MCF 10A (cell line): ENCODE measurements at regions not wholly inside any gene's neighbourhood (a gene's known extent, or its start where the extent isn't known, plus 50 kb on each side); places are given as distances from the start of the nearest gene placed in this dataset.

Source experiments
- BruUV-seq: library from RNA; stranded (reverse); fragments of 400-500 nt; replicated peaks from 2 replicates; lab custom pipeline; 2021; lab: Mats Ljungman, UMichigan
- CTCF ChIA-PET: fragments of 300-600 bp; sonication (Branson Sonifier 250); formaldehyde crosslinking; extraction: SDS; loops from one replicate; lab custom pipeline; 2021; ENCODE audit warnings: antibody characterized with exemption, inconsistent platforms; lab: Yijun Ruan, JAX
- POLR2A ChIA-PET: fragments of 300-600, 350-650 bp; sonication (Branson Sonifier 250); formaldehyde crosslinking; extraction: SDS; loops from one replicate; lab custom pipeline; 2020; ENCODE audit warnings: antibody characterized with exemption, inconsistent platforms; lab: Yijun Ruan, JAX
- DNase-seq: peaks from one replicate; pipeline ENCODE4 v3.0.0-alpha.2; 2018; ENCODE audit not compliant: unreplicated experiment
- H3K27ac Mint-ChIP-seq: one replicate; pipeline ENCODE4 v1.8.0; 2022; ENCODE audit warnings: mild to moderate bottlenecking, low read depth, mixed read lengths; ENCODE audit not compliant: unreplicated experiment
- H3K27me3 Mint-ChIP-seq: one replicate; pipeline ENCODE4 v1.8.0; 2022; ENCODE audit warnings: mixed read lengths; ENCODE audit not compliant: insufficient read depth, unreplicated experiment
- H3K36me3 Mint-ChIP-seq: one replicate; pipeline ENCODE4 v1.8.0; 2022; ENCODE audit warnings: mild to moderate bottlenecking, moderate library complexity, mixed read lengths; ENCODE audit not compliant: insufficient read depth, unreplicated experiment
- H3K4me1 Mint-ChIP-seq: one replicate; pipeline ENCODE4 v1.8.0; 2022; ENCODE audit warnings: mixed read lengths; ENCODE audit not compliant: insufficient read depth, unreplicated experiment
- H3K4me3 Mint-ChIP-seq: one replicate; pipeline ENCODE4 v1.8.0; 2022; ENCODE audit warnings: mild to moderate bottlenecking, moderate library complexity, mixed read lengths; ENCODE audit not compliant: unreplicated experiment
- H3K9me3 Mint-ChIP-seq: one replicate; pipeline ENCODE4 v1.8.0; 2022; ENCODE audit warnings: mixed read lengths; ENCODE audit not compliant: unreplicated experiment
- intact Hi-C: fragments of 100-400 bp; cut with micrococcal nuclease; formaldehyde crosslinking; loops from 2 replicates; pipeline ENCODE4 v1.14.1; 2022
- TF ChIP-seq, protein P1 (sequence below): fragments of 200-600 bp; IDR thresholded peaks from one replicate; pipeline ENCODE4 v1.8.0; 2022; ENCODE audit warnings: antibody characterized with exemption, mild to moderate bottlenecking; ENCODE audit not compliant: unreplicated experiment

DNA sequence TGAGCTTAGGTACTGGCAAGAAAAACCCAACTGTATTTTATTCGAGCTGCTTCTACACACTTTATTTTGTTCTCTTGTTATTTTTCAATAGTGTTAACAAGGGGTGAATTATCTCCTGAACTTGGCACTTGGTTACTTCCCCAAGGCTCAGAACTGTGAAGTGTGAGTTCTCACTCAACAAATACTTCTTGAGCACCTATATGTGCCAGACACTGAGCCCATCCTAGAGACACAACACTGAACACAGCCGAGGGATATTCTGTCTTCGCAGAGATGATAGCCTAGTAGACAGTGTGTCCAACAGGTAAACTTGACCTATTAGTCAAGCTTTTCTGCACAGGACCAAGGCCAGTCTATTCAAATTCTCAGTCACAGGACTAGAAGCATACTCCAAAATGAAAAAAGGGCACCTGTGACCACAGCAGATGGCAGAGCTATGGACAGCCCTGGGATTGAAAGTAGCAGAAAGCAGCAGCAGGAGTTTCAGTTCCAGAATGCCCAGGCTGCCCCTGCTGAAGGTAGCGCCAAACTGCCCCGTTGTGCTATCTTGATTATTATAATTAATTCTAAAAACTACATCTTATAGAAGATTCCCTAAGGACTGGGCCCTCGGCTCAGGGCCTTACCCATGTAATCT lies 77.8 kb upstream of the TAB2 start:
- BruUV-seq, result no TSS peak
- H3K27me3 Mint-ChIP-seq, result no peaks in the 10 kb centered on the region
- intact Hi-C loops, result no loop called here
- CTCF ChIA-PET, result interaction anchor here (0.8 to 0.9 kb wide), 2 partner anchors 12 to 193 kb away, joined by 3 to 6 read pairs; no protein-coding TSS in a partner anchor
- TF ChIP-seq, protein P1, sequence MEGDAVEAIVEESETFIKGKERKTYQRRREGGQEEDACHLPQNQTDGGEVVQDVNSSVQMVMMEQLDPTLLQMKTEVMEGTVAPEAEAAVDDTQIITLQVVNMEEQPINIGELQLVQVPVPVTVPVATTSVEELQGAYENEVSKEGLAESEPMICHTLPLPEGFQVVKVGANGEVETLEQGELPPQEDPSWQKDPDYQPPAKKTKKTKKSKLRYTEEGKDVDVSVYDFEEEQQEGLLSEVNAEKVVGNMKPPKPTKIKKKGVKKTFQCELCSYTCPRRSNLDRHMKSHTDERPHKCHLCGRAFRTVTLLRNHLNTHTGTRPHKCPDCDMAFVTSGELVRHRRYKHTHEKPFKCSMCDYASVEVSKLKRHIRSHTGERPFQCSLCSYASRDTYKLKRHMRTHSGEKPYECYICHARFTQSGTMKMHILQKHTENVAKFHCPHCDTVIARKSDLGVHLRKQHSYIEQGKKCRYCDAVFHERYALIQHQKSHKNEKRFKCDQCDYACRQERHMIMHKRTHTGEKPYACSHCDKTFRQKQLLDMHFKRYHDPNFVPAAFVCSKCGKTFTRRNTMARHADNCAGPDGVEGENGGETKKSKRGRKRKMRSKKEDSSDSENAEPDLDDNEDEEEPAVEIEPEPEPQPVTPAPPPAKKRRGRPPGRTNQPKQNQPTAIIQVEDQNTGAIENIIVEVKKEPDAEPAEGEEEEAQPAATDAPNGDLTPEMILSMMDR, result no peak
- H3K4me3 Mint-ChIP-seq, result no peak overlapping the region
- H3K4me1 Mint-ChIP-seq, result peaks cover 14% of the 10 kb centered on the region
- POLR2A ChIA-PET, result no interaction called here
- H3K9me3 Mint-ChIP-seq, result no peaks in the 10 kb centered on the region
- DNase-seq, result no peak
- no peak overlapping the region for H3K27ac Mint-ChIP-seq
- H3K36me3 Mint-ChIP-seq, result no peaks in the 10 kb centered on the region

DNA sequence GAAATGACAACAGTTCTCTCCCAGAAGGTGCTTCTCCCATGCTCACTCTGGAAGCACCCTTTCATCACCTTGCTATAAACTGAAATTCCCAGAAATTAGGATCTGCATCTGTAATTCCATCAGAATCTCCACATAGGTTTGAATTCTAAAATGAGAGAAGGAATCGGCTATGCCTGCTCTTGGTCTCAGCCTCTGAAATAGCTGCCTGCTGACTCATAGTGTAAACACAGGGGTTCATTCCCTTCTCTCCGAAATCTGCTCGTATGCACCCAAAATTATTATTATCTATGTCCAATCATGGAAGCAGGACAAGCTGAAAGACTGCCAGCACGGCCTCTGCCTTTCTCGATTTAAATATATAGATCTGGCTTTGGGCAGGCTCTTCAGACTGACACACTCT lies 74.6 kb upstream of the TAB2 start:
- H3K4me3 Mint-ChIP-seq, result no peak overlapping the region
- H3K36me3 Mint-ChIP-seq, result no peaks in the 10 kb centered on the region
- H3K27me3 Mint-ChIP-seq, result no peaks in the 10 kb centered on the region
- H3K27ac Mint-ChIP-seq, result no peak overlapping the region
- peak; percentile 25 for DNase-seq
- ChIA-PET CTCF (interaction anchor here (0.7 kb wide), 1 partner anchor 93 kb away, joined by 4 read pairs; no protein-coding TSS in a partner anchor), POLR2A (interaction anchor here (0.5 kb wide), 1 partner anchor 8 kb away, joined by 3 read pairs; no protein-coding TSS in a partner anchor)
- no peaks in the 10 kb centered on the region for H3K9me3 Mint-ChIP-seq
- no TSS peak for BruUV-seq
- intact Hi-C loops, result no loop called here
- TF ChIP-seq, protein P1, result no peak
- H3K4me1 Mint-ChIP-seq, result no peaks in the 10 kb centered on the region

DNA sequence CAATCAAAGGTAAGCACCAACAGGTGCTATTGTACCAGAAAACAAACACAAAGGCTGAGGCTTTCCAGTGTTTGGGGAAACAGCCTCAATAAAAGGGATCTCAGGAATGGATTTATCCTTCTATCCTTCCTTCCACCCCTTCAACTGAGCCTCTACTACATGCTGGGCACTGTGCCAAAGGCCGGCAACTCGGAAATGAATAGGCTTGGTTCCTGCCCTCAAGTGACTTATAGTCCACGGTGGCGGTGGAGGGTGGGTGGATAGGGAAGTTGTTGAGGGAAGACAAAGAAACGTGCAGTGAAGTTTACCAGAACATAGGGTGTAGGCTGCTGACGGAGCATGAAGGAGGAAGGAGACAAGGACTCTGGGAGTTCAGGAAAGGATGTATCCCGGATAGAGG lies 73.4 kb upstream of the TAB2 start:
- Mint-ChIP-seq H3K36me3 (peaks cover 4% of the 10 kb centered on the region), H3K9me3 (no peaks in the 10 kb centered on the region), H3K27ac (no peak overlapping the region), H3K27me3 (no peaks in the 10 kb centered on the region), H3K4me1 (peaks cover 12% of the 10 kb centered on the region), H3K4me3 (no peak overlapping the region)
- intact Hi-C loops, result no loop called here
- BruUV-seq, result no TSS peak
- CTCF ChIA-PET, result no interaction called here
- POLR2A ChIA-PET, result no interaction called here
- TF ChIP-seq, protein P1, result no peak
- no peak for DNase-seq

DNA sequence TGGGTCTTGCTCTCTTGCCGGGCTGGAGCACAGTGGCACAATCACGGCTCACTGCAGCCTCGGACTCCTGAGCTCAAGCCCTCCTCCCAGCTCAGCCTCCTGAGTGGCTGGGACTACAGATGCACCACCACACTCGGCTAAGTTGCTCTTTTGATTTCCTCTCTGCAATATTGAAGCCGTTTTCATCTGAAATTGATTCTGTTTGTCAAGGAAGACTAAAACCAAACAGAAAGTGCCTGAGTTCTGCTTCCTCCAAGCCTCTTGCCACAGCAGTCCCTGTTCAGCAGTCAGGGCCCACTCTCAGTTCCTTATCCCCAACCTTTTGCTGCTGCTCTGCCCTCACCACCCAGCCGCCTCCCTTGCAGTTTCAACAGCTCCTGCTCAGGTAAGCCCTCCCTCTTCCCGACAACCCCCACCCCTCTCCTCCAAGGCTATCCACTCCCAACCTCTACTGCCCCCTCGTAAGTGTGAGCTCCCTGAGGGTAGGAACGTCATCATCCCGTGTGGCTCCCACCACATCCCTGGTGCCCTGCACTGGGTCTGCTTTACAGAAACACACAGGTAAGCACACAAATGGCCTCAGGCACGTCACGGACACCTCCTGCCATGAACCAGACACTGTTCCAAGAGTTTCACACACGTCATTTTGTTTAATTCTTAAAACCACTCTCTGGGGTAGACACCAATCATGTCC lies 70.7 kb upstream of the TAB2 start:
- no peak overlapping the region for H3K27ac Mint-ChIP-seq
- DNase-seq, result no peak
- POLR2A ChIA-PET, result interaction anchor here (0.6 to 0.7 kb wide), 2 partner anchors 69 to 88 kb away, joined by 3 to 4 read pairs; no protein-coding TSS in a partner anchor
- H3K36me3 Mint-ChIP-seq, result peaks cover 4% of the 10 kb centered on the region
- CTCF ChIA-PET, result no interaction called here
- H3K4me1 Mint-ChIP-seq, result peaks cover 22% of the 10 kb centered on the region
- H3K4me3 Mint-ChIP-seq, result no peak overlapping the region
- TF ChIP-seq, protein P1, result no peak
- no peaks in the 10 kb centered on the region for H3K27me3 Mint-ChIP-seq
- no TSS peak for BruUV-seq
- H3K9me3 Mint-ChIP-seq, result no peaks in the 10 kb centered on the region
- intact Hi-C loops, result no loop called here
